ENCODE measurements at regions not wholly inside any gene's neighbourhood (a gene's known extent, or its start where the extent isn't known, plus 50 kb on each side); places are given as distances from the start of the nearest gene placed in this dataset.

DNA sequence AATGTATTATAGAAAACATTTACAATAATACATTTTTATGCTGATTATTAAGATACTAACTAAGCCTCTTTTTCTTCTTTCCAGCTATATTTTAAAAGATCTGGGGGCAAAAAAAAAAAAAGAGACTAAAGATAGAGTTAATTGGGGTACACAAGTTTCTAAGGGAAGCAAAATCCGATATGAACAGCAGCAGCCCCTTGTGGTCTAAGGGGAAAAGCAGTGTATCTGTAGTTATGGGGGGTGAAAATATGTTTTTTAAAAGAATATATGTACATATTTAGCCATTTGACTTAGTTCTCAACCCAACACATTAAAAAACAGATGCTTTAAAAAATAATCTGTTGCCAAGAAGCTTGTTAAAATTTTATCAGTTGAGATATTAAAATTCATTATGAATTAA, 134.3 kb upstream of the POU5F2 start:
- H3K4me3 Mint-ChIP-seq, result no peak overlapping the region
- TF ChIP-seq, protein P1, sequence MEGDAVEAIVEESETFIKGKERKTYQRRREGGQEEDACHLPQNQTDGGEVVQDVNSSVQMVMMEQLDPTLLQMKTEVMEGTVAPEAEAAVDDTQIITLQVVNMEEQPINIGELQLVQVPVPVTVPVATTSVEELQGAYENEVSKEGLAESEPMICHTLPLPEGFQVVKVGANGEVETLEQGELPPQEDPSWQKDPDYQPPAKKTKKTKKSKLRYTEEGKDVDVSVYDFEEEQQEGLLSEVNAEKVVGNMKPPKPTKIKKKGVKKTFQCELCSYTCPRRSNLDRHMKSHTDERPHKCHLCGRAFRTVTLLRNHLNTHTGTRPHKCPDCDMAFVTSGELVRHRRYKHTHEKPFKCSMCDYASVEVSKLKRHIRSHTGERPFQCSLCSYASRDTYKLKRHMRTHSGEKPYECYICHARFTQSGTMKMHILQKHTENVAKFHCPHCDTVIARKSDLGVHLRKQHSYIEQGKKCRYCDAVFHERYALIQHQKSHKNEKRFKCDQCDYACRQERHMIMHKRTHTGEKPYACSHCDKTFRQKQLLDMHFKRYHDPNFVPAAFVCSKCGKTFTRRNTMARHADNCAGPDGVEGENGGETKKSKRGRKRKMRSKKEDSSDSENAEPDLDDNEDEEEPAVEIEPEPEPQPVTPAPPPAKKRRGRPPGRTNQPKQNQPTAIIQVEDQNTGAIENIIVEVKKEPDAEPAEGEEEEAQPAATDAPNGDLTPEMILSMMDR (IDR thresholded peaks at IDR 0.05), result no peak
- Histone ChIP-seq H3K9me3 (ENCODE audit: control insufficient read depth, insufficient read depth, low read length) (no peaks in the 10 kb centered on the region), H3K27ac (ENCODE audit: low read length) (no peak overlapping the region), H3K36me3 (ENCODE audit: control insufficient read depth, insufficient read depth, low read length) (peaks cover 7% of the 10 kb centered on the region), H3K4me3 (ENCODE audit: low read length) (no peak overlapping the region), H3K4me1 (ENCODE audit: control insufficient read depth, insufficient read depth, low read length) (no peaks in the 10 kb centered on the region), H3K27me3 (ENCODE audit: control insufficient read depth, insufficient read depth, low read length) (no peaks in the 10 kb centered on the region)
- no peaks in the 10 kb centered on the region for H3K9me3 Mint-ChIP-seq
- H3K36me3 Mint-ChIP-seq, result peaks cover 5% of the 10 kb centered on the region
- H3K4me1 Mint-ChIP-seq, result peaks cover 6% of the 10 kb centered on the region in 2 donors
- H3K27me3 Mint-ChIP-seq (ENCODE audit: low read depth in 2 of 2), result no peaks in the 10 kb centered on the region
- no peak for ATAC-seq
- no peak overlapping the region for H3K27ac Mint-ChIP-seq
- 100% methylated on average over 1 of the region's 1 CpG for WGBS (ENCODE audit: insufficient coverage)
- no peak for DNase-seq
- intact Hi-C loops (cut with micrococcal nuclease), result no loop called here

DNA sequence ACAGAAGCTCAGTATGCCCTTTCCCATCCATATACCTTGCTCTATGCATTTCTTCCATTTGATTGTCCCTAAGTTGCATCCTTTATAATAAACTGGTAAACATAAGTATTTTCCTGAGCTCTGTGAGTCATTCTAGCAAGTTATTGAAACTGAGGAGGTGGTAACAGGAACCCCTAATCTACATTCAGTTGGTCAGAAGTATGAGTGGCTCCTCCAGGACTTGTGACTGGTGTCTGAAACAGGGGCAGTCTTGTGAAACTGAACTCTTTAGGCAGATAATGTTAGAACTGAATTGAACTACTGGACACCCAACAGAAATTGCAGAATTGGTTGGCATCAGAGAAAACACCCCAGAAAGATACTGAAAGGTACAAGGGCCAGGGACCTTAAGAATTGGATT, 133.1 kb upstream of the POU5F2 start:
- H3K27me3 Mint-ChIP-seq (ENCODE audit: low read depth in 2 of 2), result no peaks in the 10 kb centered on the region
- Histone ChIP-seq H3K9me3 (ENCODE audit: control insufficient read depth, insufficient read depth, low read length) (no peaks in the 10 kb centered on the region), H3K4me3 (ENCODE audit: low read length) (no peak overlapping the region), H3K36me3 (ENCODE audit: control insufficient read depth, insufficient read depth, low read length) (peaks cover 4% of the 10 kb centered on the region), H3K4me1 (ENCODE audit: control insufficient read depth, insufficient read depth, low read length) (no peaks in the 10 kb centered on the region), H3K27ac (ENCODE audit: low read length) (no peak overlapping the region), H3K27me3 (ENCODE audit: control insufficient read depth, insufficient read depth, low read length) (no peaks in the 10 kb centered on the region)
- intact Hi-C loops (cut with micrococcal nuclease), result no loop called here
- ATAC-seq (no peak), DNase-seq (no peak)
- TF ChIP-seq, protein P1 (IDR thresholded peaks at IDR 0.05), result no peak
- no peak overlapping the region for H3K27ac Mint-ChIP-seq
- H3K4me1 Mint-ChIP-seq, result peaks cover 6 to 10% of the 10 kb centered on the region in 2 donors
- H3K36me3 Mint-ChIP-seq, result peaks cover 5% of the 10 kb centered on the region
- H3K4me3 Mint-ChIP-seq, result no peak overlapping the region
- no peaks in the 10 kb centered on the region for H3K9me3 Mint-ChIP-seq

DNA sequence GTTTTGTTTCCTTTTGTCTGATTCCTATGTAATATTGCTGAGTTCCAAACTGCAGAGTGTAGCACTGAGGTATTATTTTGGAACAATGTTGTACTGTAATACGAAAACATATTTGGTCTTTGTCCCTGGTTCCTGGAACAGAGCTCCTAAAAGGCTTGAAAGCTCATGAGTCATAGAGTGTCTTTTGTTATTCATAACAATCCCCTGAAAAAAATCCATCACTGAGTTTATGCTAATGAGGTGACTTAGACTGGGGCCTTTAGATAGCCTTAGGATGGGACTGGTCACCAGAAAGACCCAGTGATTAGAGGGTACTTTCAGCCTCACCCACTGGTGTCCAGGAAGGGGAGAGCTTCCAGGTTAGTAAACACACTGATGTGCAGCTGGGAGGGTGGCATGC, 132.7 kb upstream of the POU5F2 start:
- Mint-ChIP-seq H3K4me3 (no peak overlapping the region), H3K36me3 (peaks cover 5% of the 10 kb centered on the region), H3K4me1 (peaks cover 6 to 11% of the 10 kb centered on the region in 2 donors), H3K27ac (no peak overlapping the region), H3K27me3 (ENCODE audit: low read depth in 2 of 2) (no peaks in the 10 kb centered on the region), H3K9me3 (no peaks in the 10 kb centered on the region)
- Histone ChIP-seq H3K27ac (ENCODE audit: low read length) (no peak overlapping the region), H3K4me1 (ENCODE audit: control insufficient read depth, insufficient read depth, low read length) (no peaks in the 10 kb centered on the region), H3K9me3 (ENCODE audit: control insufficient read depth, insufficient read depth, low read length) (no peaks in the 10 kb centered on the region), H3K36me3 (ENCODE audit: control insufficient read depth, insufficient read depth, low read length) (peaks cover 4% of the 10 kb centered on the region), H3K4me3 (ENCODE audit: low read length) (no peak overlapping the region), H3K27me3 (ENCODE audit: control insufficient read depth, insufficient read depth, low read length) (no peaks in the 10 kb centered on the region)
- DNase-seq (no peak), ATAC-seq (no peak)
- intact Hi-C loops (cut with micrococcal nuclease), result no loop called here
- 85% methylated on average over 1 of the region's 1 CpG for WGBS (ENCODE audit: insufficient coverage)
- TF ChIP-seq, protein P1 (IDR thresholded peaks at IDR 0.05), result no peak

DNA sequence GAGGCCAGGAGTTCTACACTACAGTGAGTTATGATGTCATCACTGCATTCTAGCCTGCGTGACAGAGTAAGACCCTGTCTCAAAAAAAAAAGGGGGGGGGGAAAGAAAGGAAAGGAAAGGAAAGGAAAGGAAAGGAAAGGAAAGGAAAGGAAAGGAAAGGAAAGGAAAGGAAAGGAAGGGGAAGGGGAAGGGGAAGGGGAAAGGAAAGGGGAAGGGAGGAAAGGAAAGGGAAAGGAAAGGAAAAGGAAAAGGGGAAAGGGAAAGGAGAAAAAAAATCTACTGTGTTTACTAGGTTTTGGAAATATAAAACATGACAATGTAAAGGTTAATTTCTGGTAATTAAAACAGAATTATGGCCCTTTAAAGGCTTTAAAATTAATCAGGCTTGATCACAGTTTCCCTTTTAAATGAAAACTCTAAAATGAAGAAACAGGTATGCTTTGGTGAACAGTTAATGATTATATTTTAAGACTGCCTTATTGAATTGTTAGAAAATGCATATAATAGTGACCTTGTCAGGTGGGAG, 131.9 kb upstream of the POU5F2 start:
- ATAC-seq (no peak), DNase-seq (no peak)
- 95% methylated on average over 1 of the region's 1 CpG for WGBS (ENCODE audit: insufficient coverage)
- peaks cover 5% of the 10 kb centered on the region for H3K36me3 Mint-ChIP-seq
- H3K27ac ChIP-seq (ENCODE audit: low read length), result no peak overlapping the region
- TF ChIP-seq, protein P1 (IDR thresholded peaks at IDR 0.05), result no peak
- H3K4me3 Mint-ChIP-seq, result no peak overlapping the region
- H3K9me3 ChIP-seq (ENCODE audit: control insufficient read depth, insufficient read depth, low read length), result no peaks in the 10 kb centered on the region
- peaks cover 4% of the 10 kb centered on the region for H3K36me3 ChIP-seq (ENCODE audit: control insufficient read depth, insufficient read depth, low read length)
- H3K27me3 Mint-ChIP-seq (ENCODE audit: low read depth in 2 of 2), result no peaks in the 10 kb centered on the region
- no peaks in the 10 kb centered on the region for H3K9me3 Mint-ChIP-seq
- H3K4me3 ChIP-seq (ENCODE audit: low read length), result no peak overlapping the region
- peaks cover 6 to 11% of the 10 kb centered on the region in 2 donors for H3K4me1 Mint-ChIP-seq
- no peak overlapping the region for H3K27ac Mint-ChIP-seq
- no peaks in the 10 kb centered on the region for H3K27me3 ChIP-seq (ENCODE audit: control insufficient read depth, insufficient read depth, low read length)
- intact Hi-C loops (cut with micrococcal nuclease), result no loop called here
- no peaks in the 10 kb centered on the region for H3K4me1 ChIP-seq (ENCODE audit: control insufficient read depth, insufficient read depth, low read length)
